ENCODE measurements at regions not wholly inside any gene's neighbourhood (a gene's known extent, or its start where the extent isn't known, plus 50 kb on each side); places are given as distances from the start of the nearest gene placed in this dataset.

DNA sequence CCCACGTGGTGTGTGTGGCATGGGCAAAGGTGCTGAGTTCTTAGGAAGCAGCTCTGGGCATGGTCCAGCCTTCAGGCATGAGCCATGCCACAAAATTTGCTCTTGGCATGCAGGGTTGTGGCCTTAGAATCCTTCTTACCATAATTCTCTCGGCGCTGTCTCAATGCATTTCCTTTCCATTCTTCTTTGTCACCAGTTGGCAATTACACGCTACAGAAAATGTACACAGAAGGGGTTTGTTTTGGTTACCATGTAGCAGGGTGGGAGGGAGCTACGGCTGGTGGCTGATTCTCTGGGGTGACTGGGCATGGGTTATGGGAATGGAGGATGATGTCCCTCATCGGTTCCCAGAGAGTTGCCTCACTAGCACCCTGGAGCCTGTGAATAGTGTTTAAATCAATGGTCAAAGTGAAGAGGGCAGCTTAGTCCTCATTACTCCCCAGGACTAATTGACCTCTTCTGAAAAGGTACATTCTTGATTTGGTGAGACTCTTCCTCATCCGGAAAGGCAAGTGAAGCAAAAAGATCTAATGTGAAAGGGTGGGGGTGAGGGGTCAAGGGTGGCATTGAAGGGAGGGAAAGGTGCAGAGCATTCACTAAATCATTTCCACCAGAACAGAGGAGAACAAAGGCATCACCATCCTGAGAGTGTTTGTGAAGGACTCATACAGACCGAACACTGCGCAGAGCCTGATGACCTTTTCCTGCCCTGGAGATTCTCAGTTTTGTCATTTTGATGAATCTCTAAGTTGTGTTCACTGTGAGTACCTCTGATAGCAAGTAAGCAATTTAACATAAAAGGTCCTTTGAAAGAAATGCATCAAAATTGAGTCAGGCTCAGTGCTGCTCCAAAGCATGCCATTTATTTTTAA lies 199.8 kb upstream of the SFRP2 start:
- Histone ChIP-seq H3K79me1 (ENCODE audit: low read length) (no peaks in the 10 kb centered on the region), H3K9ac (ENCODE audit: low read length) (no peak overlapping the region), H4K5ac (ENCODE audit: low read length) (no peak overlapping the region), H3K18ac (ENCODE audit: low read length) (no peak overlapping the region), H4K8ac (ENCODE audit: low read depth, low read length) (no peak overlapping the region), H3K36me3 (ENCODE audit: control insufficient read depth, insufficient read depth, low read length) (no peaks in the 10 kb centered on the region), H2BK15ac (replicated peaks; ENCODE audit: low read depth) (no peak overlapping the region), H2BK120ac (ENCODE audit: low read depth, low read length) (no peak overlapping the region), H3K4me1 (ENCODE audit: control insufficient read depth, low read depth, low read length) (no peaks in the 10 kb centered on the region), H3K56ac (ENCODE audit: low read length) (no peak overlapping the region), H2BK5ac (ENCODE audit: low read length) (no peak overlapping the region), H3K23ac (ENCODE audit: low read length) (no peak overlapping the region), H3K79me2 (ENCODE audit: control insufficient read depth, insufficient read depth, low read length) (no peaks in the 10 kb centered on the region), H3K27ac (ENCODE audit: low read depth, low read length) (no peak overlapping the region), H3K27me3 (ENCODE audit: insufficient read depth, low read length, poor library complexity) (no peaks in the 10 kb centered on the region), H3K4me2 (ENCODE audit: low read length) (no peak overlapping the region), H2AK5ac (ENCODE audit: low read length) (no peak overlapping the region), H3K4me3 (ENCODE audit: low read length) (no peak overlapping the region), H3K4ac (ENCODE audit: low read depth, low read length) (no peak overlapping the region)
- no peak for DNase-seq
- WGBS (ENCODE audit: extremely low coverage, insufficient coverage, low lambda C conversion rate): no CpG with 5 or more reads among the region's 9 CpGs

DNA sequence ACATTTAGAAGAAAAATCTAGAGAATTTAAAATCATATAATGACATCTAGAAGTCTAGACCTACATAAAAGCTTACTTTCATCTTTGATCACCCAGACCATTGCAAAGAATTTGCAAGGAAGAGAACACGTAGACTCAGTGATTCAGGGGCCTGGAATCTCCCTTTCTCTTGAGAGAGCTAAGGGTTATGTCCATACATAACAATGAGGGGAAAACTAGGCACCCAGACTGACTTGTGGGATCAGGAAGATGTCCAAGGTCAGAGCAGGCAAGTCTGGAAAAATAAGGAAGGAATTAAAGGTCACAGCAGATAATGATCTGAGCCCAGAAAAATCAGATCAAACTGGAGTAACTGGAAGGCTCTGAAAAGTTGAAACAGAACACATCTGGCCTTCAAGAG lies 198.4 kb upstream of the SFRP2 start:
- no peak overlapping the region for H3K4me3 ChIP-seq (ENCODE audit: low read length)
- H3K79me2 ChIP-seq (ENCODE audit: control insufficient read depth, insufficient read depth, low read length): no peaks in the 10 kb centered on the region
- no peak overlapping the region for H3K27ac ChIP-seq (ENCODE audit: low read depth, low read length)
- H4K5ac ChIP-seq (ENCODE audit: low read length): no peak overlapping the region
- H2AK5ac ChIP-seq (ENCODE audit: low read length): no peak overlapping the region
- no peak overlapping the region for H4K8ac ChIP-seq (ENCODE audit: low read depth, low read length)
- no peaks in the 10 kb centered on the region for H3K79me1 ChIP-seq (ENCODE audit: low read length)
- no peak overlapping the region for H2BK15ac ChIP-seq (replicated peaks; ENCODE audit: low read depth)
- H3K36me3 ChIP-seq (ENCODE audit: control insufficient read depth, insufficient read depth, low read length): no peaks in the 10 kb centered on the region
- H3K4ac ChIP-seq (ENCODE audit: low read depth, low read length): no peak overlapping the region
- H3K4me2 ChIP-seq (ENCODE audit: low read length): no peak overlapping the region
- H3K27me3 ChIP-seq (ENCODE audit: insufficient read depth, low read length, poor library complexity): no peaks in the 10 kb centered on the region
- WGBS (ENCODE audit: extremely low coverage, insufficient coverage, low lambda C conversion rate): no CpG with 5 or more reads among the region's 1 CpG
- no peak overlapping the region for H2BK5ac ChIP-seq (ENCODE audit: low read length)
- no peak overlapping the region for H3K56ac ChIP-seq (ENCODE audit: low read length)
- H2BK120ac ChIP-seq (ENCODE audit: low read depth, low read length): no peak overlapping the region
- no peak overlapping the region for H3K9ac ChIP-seq (ENCODE audit: low read length)
- DNase-seq: peak; percentile 7
- H3K4me1 ChIP-seq (ENCODE audit: control insufficient read depth, low read depth, low read length): no peaks in the 10 kb centered on the region
- no peak overlapping the region for H3K18ac ChIP-seq (ENCODE audit: low read length)
- H3K23ac ChIP-seq (ENCODE audit: low read length): no peak overlapping the region

DNA sequence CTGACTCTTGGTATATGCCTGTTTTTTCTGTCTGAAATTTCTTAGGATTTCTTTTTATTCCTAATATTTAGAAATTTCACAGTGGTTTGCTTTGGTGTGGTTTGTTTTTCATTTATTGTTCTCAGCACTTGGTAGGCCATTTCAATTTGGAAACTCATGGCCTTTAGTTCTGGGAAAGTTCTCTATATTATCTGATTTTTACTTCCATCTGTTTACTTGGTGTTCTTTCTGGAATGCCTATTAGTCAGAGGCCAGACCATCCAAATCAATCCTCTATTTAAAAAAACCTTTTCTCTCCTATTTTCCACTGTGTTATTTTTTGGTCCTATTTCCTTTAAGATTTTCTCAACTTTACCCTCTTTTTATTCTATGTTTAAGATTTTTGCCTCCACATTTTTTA lies 188.1 kb upstream of the SFRP2 start:
- no peak overlapping the region for H4K5ac ChIP-seq (ENCODE audit: low read length)
- H3K4me3 ChIP-seq (ENCODE audit: low read length): no peak overlapping the region
- H3K4me1 ChIP-seq (ENCODE audit: control insufficient read depth, low read depth, low read length): no peaks in the 10 kb centered on the region
- H2BK15ac ChIP-seq (replicated peaks; ENCODE audit: low read depth): no peak overlapping the region
- H2AK5ac ChIP-seq (ENCODE audit: low read length): no peak overlapping the region
- H2BK120ac ChIP-seq (ENCODE audit: low read depth, low read length): no peak overlapping the region
- no peak overlapping the region for H3K4me2 ChIP-seq (ENCODE audit: low read length)
- H3K56ac ChIP-seq (ENCODE audit: low read length): no peak overlapping the region
- no peak overlapping the region for H2BK5ac ChIP-seq (ENCODE audit: low read length)
- H3K4ac ChIP-seq (ENCODE audit: low read depth, low read length): no peak overlapping the region
- no peak overlapping the region for H3K27ac ChIP-seq (ENCODE audit: low read depth, low read length)
- H3K36me3 ChIP-seq (ENCODE audit: control insufficient read depth, insufficient read depth, low read length): no peaks in the 10 kb centered on the region
- no peak overlapping the region for H3K18ac ChIP-seq (ENCODE audit: low read length)
- H3K79me2 ChIP-seq (ENCODE audit: control insufficient read depth, insufficient read depth, low read length): no peaks in the 10 kb centered on the region
- H3K27me3 ChIP-seq (ENCODE audit: insufficient read depth, low read length, poor library complexity): no peaks in the 10 kb centered on the region
- no peak overlapping the region for H3K23ac ChIP-seq (ENCODE audit: low read length)
- H3K9ac ChIP-seq (ENCODE audit: low read length): no peak overlapping the region
- H3K79me1 ChIP-seq (ENCODE audit: low read length): no peaks in the 10 kb centered on the region
- no peak overlapping the region for H4K8ac ChIP-seq (ENCODE audit: low read depth, low read length)
- no peak for DNase-seq

DNA sequence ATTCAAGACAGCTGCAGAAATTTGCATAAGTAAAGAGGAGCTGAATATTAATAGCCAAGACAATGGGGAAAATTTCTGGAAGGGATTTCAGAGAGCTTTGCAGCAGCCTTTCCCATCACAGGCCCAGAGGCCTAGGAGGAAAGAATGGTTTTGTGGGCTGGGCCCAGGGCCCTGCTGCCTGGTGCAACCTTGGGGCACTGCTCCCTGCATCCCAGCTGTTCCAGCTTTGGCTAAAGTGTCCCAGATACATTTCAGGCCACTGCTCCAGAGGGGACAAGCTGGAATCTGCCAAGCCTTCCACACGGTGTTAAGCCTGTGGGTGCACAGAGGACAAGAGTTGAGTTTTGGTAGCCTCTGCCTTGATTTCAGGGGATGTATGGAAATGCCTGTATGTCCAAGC lies 185.6 kb upstream of the SFRP2 start:
- no peaks in the 10 kb centered on the region for H3K79me2 ChIP-seq (ENCODE audit: control insufficient read depth, insufficient read depth, low read length)
- no peak overlapping the region for H2BK15ac ChIP-seq (replicated peaks; ENCODE audit: low read depth)
- H3K79me1 ChIP-seq (ENCODE audit: low read length): no peaks in the 10 kb centered on the region
- no peak for DNase-seq
- no peak overlapping the region for H2BK120ac ChIP-seq (ENCODE audit: low read depth, low read length)
- H2AK5ac ChIP-seq (ENCODE audit: low read length): no peak overlapping the region
- no peak overlapping the region for H3K9ac ChIP-seq (ENCODE audit: low read length)
- no peak overlapping the region for H3K4ac ChIP-seq (ENCODE audit: low read depth, low read length)
- H4K8ac ChIP-seq (ENCODE audit: low read depth, low read length): no peak overlapping the region
- no peak overlapping the region for H3K4me2 ChIP-seq (ENCODE audit: low read length)
- H3K18ac ChIP-seq (ENCODE audit: low read length): no peak overlapping the region
- H3K27ac ChIP-seq (ENCODE audit: low read depth, low read length): no peak overlapping the region
- no peaks in the 10 kb centered on the region for H3K36me3 ChIP-seq (ENCODE audit: control insufficient read depth, insufficient read depth, low read length)
- H3K56ac ChIP-seq (ENCODE audit: low read length): no peak overlapping the region
- WGBS (ENCODE audit: extremely low coverage, insufficient coverage, low lambda C conversion rate): no CpG with 5 or more reads among the region's 1 CpG
- H3K4me1 ChIP-seq (ENCODE audit: control insufficient read depth, low read depth, low read length): no peaks in the 10 kb centered on the region
- no peak overlapping the region for H2BK5ac ChIP-seq (ENCODE audit: low read length)
- H4K5ac ChIP-seq (ENCODE audit: low read length): no peak overlapping the region
- H3K4me3 ChIP-seq (ENCODE audit: low read length): no peak overlapping the region
- H3K23ac ChIP-seq (ENCODE audit: low read length): no peak overlapping the region
- no peaks in the 10 kb centered on the region for H3K27me3 ChIP-seq (ENCODE audit: insufficient read depth, low read length, poor library complexity)

DNA sequence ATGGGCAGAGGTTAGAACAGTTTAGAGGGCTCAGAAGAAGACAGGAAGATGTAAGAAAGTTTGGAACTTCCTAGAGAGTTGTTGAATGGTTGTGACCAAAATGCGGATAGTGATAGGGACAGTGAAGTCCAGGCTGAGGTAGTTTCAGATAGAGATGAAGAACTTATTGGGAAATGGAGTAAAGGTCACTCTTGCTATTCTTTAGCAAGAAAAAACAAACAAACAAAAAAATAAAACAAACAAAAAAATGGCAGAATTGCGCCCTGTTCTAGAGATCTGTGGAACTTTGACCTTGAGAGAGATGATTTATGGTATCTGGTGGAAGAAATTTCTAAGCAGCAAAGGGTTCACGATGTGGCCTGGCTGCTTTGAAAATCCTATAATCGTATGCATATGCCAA lies 185.1 kb upstream of the SFRP2 start:
- Histone ChIP-seq H4K8ac (ENCODE audit: low read depth, low read length) (no peak overlapping the region), H3K79me2 (ENCODE audit: control insufficient read depth, insufficient read depth, low read length) (no peaks in the 10 kb centered on the region), H2BK15ac (replicated peaks; ENCODE audit: low read depth) (no peak overlapping the region), H3K27ac (ENCODE audit: low read depth, low read length) (no peak overlapping the region), H2BK5ac (ENCODE audit: low read length) (no peak overlapping the region), H2BK120ac (ENCODE audit: low read depth, low read length) (no peak overlapping the region), H3K4me3 (ENCODE audit: low read length) (no peak overlapping the region), H3K9ac (ENCODE audit: low read length) (no peak overlapping the region), H3K36me3 (ENCODE audit: control insufficient read depth, insufficient read depth, low read length) (no peaks in the 10 kb centered on the region), H3K56ac (ENCODE audit: low read length) (no peak overlapping the region), H3K27me3 (ENCODE audit: insufficient read depth, low read length, poor library complexity) (no peaks in the 10 kb centered on the region), H3K23ac (ENCODE audit: low read length) (no peak overlapping the region), H4K5ac (ENCODE audit: low read length) (no peak overlapping the region), H3K4ac (ENCODE audit: low read depth, low read length) (no peak overlapping the region), H3K4me1 (ENCODE audit: control insufficient read depth, low read depth, low read length) (no peaks in the 10 kb centered on the region), H3K18ac (ENCODE audit: low read length) (no peak overlapping the region), H3K79me1 (ENCODE audit: low read length) (no peaks in the 10 kb centered on the region), H2AK5ac (ENCODE audit: low read length) (no peak overlapping the region), H3K4me2 (ENCODE audit: low read length) (no peak overlapping the region)
- no peak for DNase-seq
- no CpG with 5 or more reads among the region's 4 CpGs for WGBS (ENCODE audit: extremely low coverage, insufficient coverage, low lambda C conversion rate)

DNA sequence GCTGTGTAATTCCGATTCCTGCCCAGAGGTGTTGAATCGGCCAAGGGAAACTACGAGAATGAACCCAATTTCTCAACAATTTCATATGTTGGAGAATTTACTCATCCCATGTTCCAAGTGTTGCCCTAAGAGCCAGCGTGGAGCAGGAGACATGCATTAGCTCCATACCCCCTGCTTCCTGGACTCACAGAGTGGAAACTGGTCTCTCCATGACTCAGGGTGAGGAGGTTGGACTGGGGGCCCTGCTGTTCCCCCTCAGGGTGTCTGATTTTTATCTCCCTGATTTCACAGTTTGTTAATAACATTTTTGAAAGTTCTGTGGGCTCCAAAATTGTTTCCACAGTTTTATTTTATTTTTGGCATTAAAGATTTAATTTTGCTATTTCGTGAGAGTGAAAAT lies 183.0 kb upstream of the SFRP2 start:
- Histone ChIP-seq H3K4me1 (ENCODE audit: control insufficient read depth, low read depth, low read length) (no peaks in the 10 kb centered on the region), H3K27me3 (ENCODE audit: insufficient read depth, low read length, poor library complexity) (no peaks in the 10 kb centered on the region), H3K4me3 (ENCODE audit: low read length) (no peak overlapping the region), H4K5ac (ENCODE audit: low read length) (no peak overlapping the region), H3K9ac (ENCODE audit: low read length) (no peak overlapping the region), H3K27ac (ENCODE audit: low read depth, low read length) (no peak overlapping the region), H3K4ac (ENCODE audit: low read depth, low read length) (no peak overlapping the region), H3K56ac (ENCODE audit: low read length) (no peak overlapping the region), H3K79me1 (ENCODE audit: low read length) (no peaks in the 10 kb centered on the region), H2AK5ac (ENCODE audit: low read length) (no peak overlapping the region), H4K8ac (ENCODE audit: low read depth, low read length) (no peak overlapping the region), H3K79me2 (ENCODE audit: control insufficient read depth, insufficient read depth, low read length) (no peaks in the 10 kb centered on the region), H2BK15ac (replicated peaks; ENCODE audit: low read depth) (no peak overlapping the region), H2BK5ac (ENCODE audit: low read length) (no peak overlapping the region), H3K4me2 (ENCODE audit: low read length) (no peak overlapping the region), H3K36me3 (ENCODE audit: control insufficient read depth, insufficient read depth, low read length) (no peaks in the 10 kb centered on the region), H2BK120ac (ENCODE audit: low read depth, low read length) (no peak overlapping the region), H3K18ac (ENCODE audit: low read length) (no peak overlapping the region), H3K23ac (ENCODE audit: low read length) (no peak overlapping the region)
- DNase-seq: no peak
- WGBS (ENCODE audit: extremely low coverage, insufficient coverage, low lambda C conversion rate): no CpG with 5 or more reads among the region's 5 CpGs

Measured in mesendoderm (in vitro differentiated cells).